IgD-negative memory B cell (primary cell): ENCODE measurements at regions not wholly inside any gene's neighbourhood (a gene's known extent, or its start where the extent isn't known, plus 50 kb on each side); places are given as distances from the start of the nearest gene placed in this dataset.
"Not testable (repeated sequence)": the region's sequence is repeated elsewhere in the genome, so short reads cannot be mapped to it uniquely, and the experiment has no call there.

ENCODE experiments used
- H3K27ac Mint-ChIP-seq, 3 donors: one replicate each; pipeline ENCODE4 v1.8.0; 2020 to 2022; ENCODE audit warnings: mild to moderate bottlenecking in 3 of 3, mixed read lengths in 3 of 3, moderate library complexity in 1 of 3
- H3K27me3 Mint-ChIP-seq: one replicate; pipeline ENCODE4 v1.8.0; 2021; ENCODE audit warnings: mixed read lengths
- H3K36me3 Mint-ChIP-seq: one replicate; pipeline ENCODE4 v1.8.0; 2020; ENCODE audit warnings: mild to moderate bottlenecking, mixed read lengths
- H3K4me1 Mint-ChIP-seq, 3 donors: one replicate each; pipeline ENCODE4 v1.8.0; 2020 to 2022; ENCODE audit warnings: mixed read lengths in 3 of 3, mild to moderate bottlenecking in 1 of 3
- H3K4me3 Mint-ChIP-seq, 4 donors: one replicate each; pipeline ENCODE4 v1.8.0; 2020 to 2022; ENCODE audit warnings: mild to moderate bottlenecking in 4 of 4, mixed read lengths in 4 of 4, moderate library complexity in 3 of 4
- H3K9me3 Mint-ChIP-seq, 3 donors: one replicate each; pipeline ENCODE4 v1.8.0; 2020 to 2021; ENCODE audit warnings: mixed read lengths in 3 of 3, mild to moderate bottlenecking in 1 of 3

DNA sequence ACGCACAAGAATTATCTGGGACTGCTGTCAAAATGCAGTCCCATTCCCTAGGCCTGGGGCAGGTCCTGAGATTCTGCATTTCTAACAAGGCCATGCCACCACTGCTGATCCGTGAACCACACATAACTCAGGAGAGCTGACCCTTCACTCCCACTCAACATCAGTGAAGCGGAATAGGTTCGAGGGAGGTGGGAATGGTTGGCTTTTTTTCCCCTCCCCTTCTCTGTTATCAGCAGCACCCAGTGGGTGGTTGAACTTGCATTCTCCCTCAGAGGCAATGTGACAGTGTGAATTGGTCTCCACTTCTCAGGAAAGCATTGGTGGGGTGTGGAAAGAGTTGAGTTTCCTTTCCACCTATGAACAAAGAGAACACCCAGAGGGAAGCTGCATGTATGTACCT, 344.3 kb downstream of the GADD45G start:
- Mint-ChIP-seq H3K27me3 (no peaks in the 10 kb centered on the region), H3K9me3 (peaks cover 2 to 6% (median 5%) of the 10 kb centered on the region in 3 donors), H3K4me1 (peaks cover 0 to 1% (median 0%) of the 10 kb centered on the region in 3 donors), H3K27ac (no peak overlapping the region), H3K4me3 (no peak overlapping the region), H3K36me3 (peaks cover 4% of the 10 kb centered on the region)

- H3K4me1 Mint-ChIP-seq, result no peaks in the 10 kb centered on the region
- no peaks in the 10 kb centered on the region for H3K27me3 Mint-ChIP-seq
- no peak overlapping the region for H3K27ac Mint-ChIP-seq
- peaks cover 2 to 5% (median 4%) of the 10 kb centered on the region in 3 donors for H3K9me3 Mint-ChIP-seq
- H3K4me3 Mint-ChIP-seq, result no peak overlapping the region
- peaks cover 4% of the 10 kb centered on the region for H3K36me3 Mint-ChIP-seq
Observed at GRCh38 chr9:89951675-89952074, 346.9 kb downstream of the GADD45G start.

GRCh38 chr9:89952401-89952800, 347.6 kb downstream of the GADD45G start:
- Mint-ChIP-seq H3K36me3 (peaks cover 4% of the 10 kb centered on the region), H3K4me3 (no peak overlapping the region), H3K27ac (no peak overlapping the region)

GRCh38 chr9:89953263-89953662, 348.5 kb downstream of the GADD45G start:
- H3K4me1 Mint-ChIP-seq, H3K9me3 Mint-ChIP-seq, H3K36me3 Mint-ChIP-seq, H3K27ac Mint-ChIP-seq, H3K27me3 Mint-ChIP-seq: not testable (repeated sequence)
- H3K4me3 Mint-ChIP-seq, result peak overlapping the region in 1 of 4 donors; percentile 48

More at GRCh38 chr9:89952401-89952800, 347.6 kb downstream of the GADD45G start:
- peaks cover 2 to 5% (median 4%) of the 10 kb centered on the region in 3 donors for H3K9me3 Mint-ChIP-seq
- no peaks in the 10 kb centered on the region for H3K4me1 Mint-ChIP-seq
- no peaks in the 10 kb centered on the region for H3K27me3 Mint-ChIP-seq

GRCh38 chr9:89953824-89954615, 349.2 kb downstream of the GADD45G start:
- H3K4me1 Mint-ChIP-seq, result no peaks in the 10 kb centered on the region
- no peak overlapping the region for H3K4me3 Mint-ChIP-seq
- H3K27ac Mint-ChIP-seq, result no peak overlapping the region
- H3K9me3 Mint-ChIP-seq, result peaks cover 0 to 5% (median 0%) of the 10 kb centered on the region in 3 donors
- H3K27me3 Mint-ChIP-seq, result no peaks in the 10 kb centered on the region
- H3K36me3 Mint-ChIP-seq, result peaks cover 4% of the 10 kb centered on the region

DNA sequence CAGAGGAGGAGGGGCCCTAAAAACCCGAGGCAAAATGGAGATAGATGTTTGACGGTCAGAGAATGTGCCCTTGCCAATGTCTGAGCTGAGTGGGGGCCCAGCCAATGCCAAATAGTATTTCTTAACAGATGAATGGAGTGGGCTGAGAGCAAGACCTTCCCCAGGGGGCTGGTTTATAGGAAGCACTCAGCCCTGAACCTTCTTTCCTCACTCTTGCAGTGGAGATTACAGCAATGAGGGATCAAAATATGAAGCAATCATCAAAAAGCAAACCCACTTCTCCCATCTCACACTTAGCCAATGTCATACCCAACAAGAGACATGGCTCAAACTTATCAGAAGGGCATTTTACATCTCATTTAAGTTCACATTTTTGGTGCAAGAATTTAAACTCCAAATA, 350.3 kb downstream of the GADD45G start:
- Mint-ChIP-seq H3K9me3 (no peaks in the 10 kb centered on the region), H3K4me1 (no peaks in the 10 kb centered on the region), H3K36me3 (peaks cover under 1% of the 10 kb centered on the region), H3K4me3 (no peak overlapping the region), H3K27me3 (no peaks in the 10 kb centered on the region), H3K27ac (no peak overlapping the region)

GRCh38 chr9:89955626-89956025, 350.8 kb downstream of the GADD45G start:
- H3K27me3 Mint-ChIP-seq, result no peaks in the 10 kb centered on the region
- no peaks in the 10 kb centered on the region for H3K36me3 Mint-ChIP-seq
- H3K27ac Mint-ChIP-seq, result no peak overlapping the region
- no peak overlapping the region for H3K4me3 Mint-ChIP-seq
- no peaks in the 10 kb centered on the region for H3K9me3 Mint-ChIP-seq
- no peaks in the 10 kb centered on the region for H3K4me1 Mint-ChIP-seq

DNA sequence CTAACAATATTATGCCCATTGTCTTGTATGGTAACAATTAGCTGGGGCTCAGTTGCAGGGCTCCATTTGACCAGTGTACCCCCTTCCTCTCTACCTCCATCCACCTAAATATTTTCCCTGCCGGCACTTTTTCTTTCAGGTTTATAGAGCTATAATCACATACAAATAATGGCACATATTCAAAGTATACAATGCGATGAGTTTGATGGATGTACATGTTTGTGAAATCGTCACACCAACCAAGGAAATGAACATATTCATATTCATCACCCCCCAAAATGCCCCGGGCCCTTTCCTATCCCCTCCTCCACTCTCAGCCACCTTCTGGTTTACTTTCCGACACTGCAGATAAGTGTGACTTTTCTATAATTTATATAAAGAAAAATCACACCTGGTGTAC, 351.5 kb downstream of the GADD45G start:
- Mint-ChIP-seq H3K27me3 (no peaks in the 10 kb centered on the region), H3K27ac (no peak overlapping the region), H3K4me3 (no peak overlapping the region), H3K36me3 (no peaks in the 10 kb centered on the region), H3K9me3 (no peaks in the 10 kb centered on the region), H3K4me1 (no peaks in the 10 kb centered on the region)

DNA sequence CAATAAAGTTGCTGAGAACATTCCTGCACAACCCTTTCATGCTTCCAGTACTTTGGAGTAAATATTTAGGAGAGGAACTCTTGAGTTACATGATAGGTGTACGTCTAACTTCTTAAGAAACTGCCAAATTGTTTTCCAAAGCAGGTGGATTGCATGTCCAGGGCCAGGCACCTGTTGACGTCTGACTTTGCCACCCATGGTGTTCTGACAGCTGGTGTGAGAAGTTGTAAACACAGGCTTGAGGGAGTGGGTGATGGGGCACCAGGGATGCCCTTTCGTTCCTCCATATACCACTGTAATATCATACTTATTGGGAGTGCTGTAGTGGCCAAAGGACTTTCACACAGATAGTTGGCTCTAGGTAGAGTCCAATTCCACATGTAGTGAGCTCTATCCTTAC, 352.1 kb downstream of the GADD45G start:
- Mint-ChIP-seq H3K27me3 (no peaks in the 10 kb centered on the region), H3K27ac (no peak overlapping the region), H3K4me1 (peaks cover 3 to 6% (median 5%) of the 10 kb centered on the region in 3 donors), H3K9me3 (no peaks in the 10 kb centered on the region), H3K36me3 (no peaks in the 10 kb centered on the region), H3K4me3 (no peak overlapping the region)

- Mint-ChIP-seq H3K4me1 (peaks cover 6 to 10% (median 9%) of the 10 kb centered on the region in 3 donors), H3K4me3 (no peak overlapping the region), H3K27me3 (no peaks in the 10 kb centered on the region), H3K36me3 (no peaks in the 10 kb centered on the region), H3K27ac (no peak overlapping the region), H3K9me3 (no peaks in the 10 kb centered on the region)
Observed at GRCh38 chr9:89958086-89958485, 353.3 kb downstream of the GADD45G start.

DNA sequence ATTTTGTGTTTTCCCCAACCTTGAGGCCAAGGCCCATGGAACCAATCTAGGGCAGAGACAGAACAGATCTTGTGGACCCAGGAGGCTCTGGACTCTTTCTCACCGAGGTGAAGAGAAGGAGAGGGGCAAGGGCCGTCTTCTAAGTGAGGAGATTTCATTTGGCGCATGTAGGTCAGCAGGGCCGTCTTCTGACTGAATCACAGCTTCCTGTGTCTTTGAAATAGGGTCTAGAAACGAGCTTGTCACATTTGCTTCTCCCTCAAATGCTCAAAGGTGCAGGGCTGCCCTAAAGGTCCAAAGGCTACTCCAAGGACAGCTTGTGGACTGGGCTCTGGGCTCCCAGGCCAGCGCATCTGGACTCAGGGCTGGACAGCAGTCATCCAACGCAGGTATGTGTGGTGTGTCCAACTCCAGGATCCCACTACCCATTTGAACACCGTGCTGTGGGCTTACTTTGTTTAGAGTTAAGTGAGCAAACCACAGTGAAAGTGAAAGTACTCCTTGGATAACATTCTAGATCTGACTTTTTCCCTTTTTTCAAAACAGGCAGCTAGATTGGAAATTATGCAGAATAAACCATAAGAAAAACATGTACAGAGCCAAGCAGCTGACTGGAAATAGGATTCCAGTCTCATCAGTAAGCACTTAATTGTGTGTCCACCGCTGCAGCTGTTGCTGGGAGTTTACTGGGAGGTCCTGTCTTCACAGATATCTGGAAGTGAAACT, 357.0 kb downstream of the GADD45G start:
- H3K36me3 Mint-ChIP-seq, result peaks cover 2% of the 10 kb centered on the region

DNA sequence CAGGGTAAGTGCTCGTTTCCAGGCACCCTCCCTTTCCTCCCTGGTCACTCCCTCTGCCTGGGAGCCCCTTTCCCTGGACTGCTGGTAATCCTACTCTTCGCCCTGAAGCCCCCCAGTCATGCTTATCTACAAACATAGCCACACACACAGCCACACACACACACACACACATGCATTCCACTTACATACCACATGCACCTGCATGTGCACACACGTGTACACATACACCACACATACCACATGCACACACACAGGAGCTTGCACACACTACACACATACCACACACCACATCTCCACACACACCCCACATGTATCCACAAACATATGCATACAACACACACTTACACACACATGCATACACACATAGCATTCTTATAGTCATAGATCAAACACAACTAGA, 358.5 kb downstream of the GADD45G start:
- H3K4me3 Mint-ChIP-seq, result no peak overlapping the region

More for the DNA sequence above, 357.0 kb downstream of the GADD45G start:
- peaks cover 6 to 10% (median 9%) of the 10 kb centered on the region in 3 donors for H3K4me1 Mint-ChIP-seq
- H3K4me3 Mint-ChIP-seq, result peak overlapping the region in 2 of 4 donors; percentile 59 to 66
- H3K9me3 Mint-ChIP-seq, result no peaks in the 10 kb centered on the region
- no peaks in the 10 kb centered on the region for H3K27me3 Mint-ChIP-seq
- H3K27ac Mint-ChIP-seq, result no peak overlapping the region

GRCh38 chr9:89967527-89967926, 362.7 kb downstream of the GADD45G start:
- no peaks in the 10 kb centered on the region for H3K27me3 Mint-ChIP-seq
- no peak overlapping the region for H3K4me3 Mint-ChIP-seq
- H3K36me3 Mint-ChIP-seq, result peaks cover 4% of the 10 kb centered on the region
- H3K4me1 Mint-ChIP-seq, result peaks cover 0 to 1% (median 0%) of the 10 kb centered on the region in 3 donors
- H3K9me3 Mint-ChIP-seq, result no peaks in the 10 kb centered on the region
- no peak overlapping the region for H3K27ac Mint-ChIP-seq

More for the DNA sequence above, 358.5 kb downstream of the GADD45G start:
- Mint-ChIP-seq H3K27ac (no peak overlapping the region), H3K4me1 (peaks cover 6 to 10% (median 9%) of the 10 kb centered on the region in 3 donors), H3K27me3 (no peaks in the 10 kb centered on the region), H3K9me3 (no peaks in the 10 kb centered on the region), H3K36me3 (peaks cover 2% of the 10 kb centered on the region)

DNA sequence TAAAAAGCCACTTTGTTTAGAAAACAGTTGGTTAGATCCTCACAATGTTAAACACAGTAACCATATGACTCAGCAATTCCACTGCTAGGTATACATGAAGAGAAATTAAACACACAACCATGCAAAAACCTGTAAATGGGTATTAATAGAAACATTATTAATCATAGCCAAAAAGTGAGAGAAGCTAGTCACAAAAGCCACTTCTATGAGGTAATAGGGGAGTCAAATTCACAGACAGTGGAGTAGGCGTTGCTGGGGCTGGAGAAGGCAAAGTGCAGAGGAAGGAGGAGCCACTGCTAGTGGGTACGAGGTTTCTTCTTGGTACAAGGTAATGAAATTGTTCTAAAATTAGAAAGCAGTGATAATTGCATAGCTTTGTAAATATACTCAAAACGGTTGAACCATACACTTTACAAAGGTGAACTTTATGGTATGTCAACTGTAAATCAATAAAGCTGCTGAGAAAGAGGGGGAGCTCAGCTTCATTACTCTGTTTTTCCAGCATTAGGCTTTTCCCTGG, 364.4 kb downstream of the GADD45G start:
- Mint-ChIP-seq H3K27ac (no peak overlapping the region), H3K27me3 (no peaks in the 10 kb centered on the region), H3K4me3 (no peak overlapping the region), H3K9me3 (no peaks in the 10 kb centered on the region), H3K36me3 (peaks cover 4% of the 10 kb centered on the region), H3K4me1 (peaks cover 0 to 1% (median 0%) of the 10 kb centered on the region in 3 donors)

DNA sequence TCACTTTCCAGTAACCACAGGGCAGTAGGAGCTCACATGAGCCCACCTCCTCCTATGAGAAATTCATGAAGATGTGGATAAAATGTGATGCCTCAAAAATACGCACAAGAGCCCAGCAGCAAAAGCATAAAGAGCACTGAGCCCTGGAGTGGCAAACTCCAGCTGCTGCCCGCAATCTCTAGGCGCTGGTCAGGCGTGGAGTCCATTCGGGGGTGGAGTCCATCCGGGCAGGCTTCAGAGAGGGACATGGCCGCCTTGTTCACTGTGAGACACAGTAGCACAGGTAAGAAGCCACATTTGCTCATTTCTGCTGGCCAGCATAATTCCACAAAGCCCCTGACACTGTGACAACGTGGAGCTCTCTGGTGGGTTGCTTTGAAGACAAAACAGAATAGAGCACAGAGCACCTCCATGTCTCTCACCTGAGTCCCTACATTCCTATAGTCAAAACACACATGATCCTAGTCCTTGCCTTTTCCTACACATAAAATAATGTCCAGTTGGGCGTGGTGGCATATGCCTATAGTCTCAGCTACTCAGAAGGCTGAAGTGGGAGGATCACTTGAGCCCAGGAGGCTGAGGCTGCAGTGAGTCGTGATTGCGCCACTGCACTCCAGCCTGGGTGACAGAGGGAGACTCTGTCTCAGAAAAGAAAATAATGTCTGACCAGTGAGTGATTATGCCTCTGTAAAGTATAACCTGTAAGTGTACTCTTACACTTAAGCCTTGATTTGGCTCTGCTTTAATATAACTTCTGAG, 365.2 kb downstream of the GADD45G start:
- peaks cover 0 to 3% (median 1%) of the 10 kb centered on the region in 3 donors for H3K4me1 Mint-ChIP-seq
- no peak overlapping the region for H3K4me3 Mint-ChIP-seq
- H3K36me3 Mint-ChIP-seq, result peaks cover 4% of the 10 kb centered on the region
- no peaks in the 10 kb centered on the region for H3K9me3 Mint-ChIP-seq
- no peak overlapping the region for H3K27ac Mint-ChIP-seq
- no peaks in the 10 kb centered on the region for H3K27me3 Mint-ChIP-seq
